Naive thymus-derived CD8-positive, alpha-beta T cell (primary cell): ENCODE measurements at regions not wholly inside any gene's neighbourhood (a gene's known extent, or its start where the extent isn't known, plus 50 kb on each side); places are given as distances from the start of the nearest gene placed in this dataset.

ENCODE experiments used
- ATAC-seq, 2 donors: fragments of 150-1000 bp; cut with Tn5 transposase in 1 of 2; sonication (Bioruptor Pico), chemical (Tn5 transposase) in 1 of 2; 1 replicate in 1 of 2; 2 replicates in 1 of 2; pipeline ENCODE4 v1.10.0; 2021; ENCODE audit warnings: mild to moderate bottlenecking in 2 of 2, moderate library complexity in 2 of 2
- POLR2A ChIA-PET: fragments of 350-600 bp; sonication (Branson Sonifier 250); formaldehyde crosslinking; loops from one replicate; lab custom pipeline; 2021; ENCODE audit warnings: antibody characterized with exemption; lab: Charles Lee
- DNase-seq, 10 donors: peaks; one replicate each; pipeline versions ENCODE4 v3.0.0 to v3.0.0-alpha.2; 2020 to 2022
- H3K27ac Mint-ChIP-seq, 10 donors: one replicate each; pipeline ENCODE4 v1.8.0; 2020 to 2022; ENCODE audit warnings: mild to moderate bottlenecking in 10 of 10, mixed read lengths in 10 of 10, moderate library complexity in 4 of 10, inconsistent platforms in 1 of 10
- H3K27me3 Mint-ChIP-seq, 5 donors: one replicate each; pipeline ENCODE4 v1.8.0; 2021 to 2022; ENCODE audit warnings: mixed read lengths in 5 of 5
- H3K36me3 Mint-ChIP-seq, 3 donors: one replicate each; pipeline ENCODE4 v1.8.0; 2020 to 2022; ENCODE audit warnings: mixed read lengths in 3 of 3, mild to moderate bottlenecking in 2 of 3, inconsistent platforms in 1 of 3
- H3K4me1 Mint-ChIP-seq, 4 donors: one replicate each; pipeline ENCODE4 v1.8.0; 2021 to 2022; ENCODE audit warnings: mixed read lengths in 4 of 4
- H3K4me3 Mint-ChIP-seq, 10 donors: one replicate each; pipeline ENCODE4 v1.8.0; 2020 to 2022; ENCODE audit warnings: mild to moderate bottlenecking in 10 of 10, mixed read lengths in 10 of 10, moderate library complexity in 6 of 10, inconsistent platforms in 1 of 10
- H3K9me3 Mint-ChIP-seq, 9 donors: one replicate each; pipeline ENCODE4 v1.8.0; 2020 to 2022; ENCODE audit warnings: mixed read lengths in 9 of 9, mild to moderate bottlenecking in 3 of 9, inconsistent platforms in 1 of 9, moderate library complexity in 1 of 9

DNA sequence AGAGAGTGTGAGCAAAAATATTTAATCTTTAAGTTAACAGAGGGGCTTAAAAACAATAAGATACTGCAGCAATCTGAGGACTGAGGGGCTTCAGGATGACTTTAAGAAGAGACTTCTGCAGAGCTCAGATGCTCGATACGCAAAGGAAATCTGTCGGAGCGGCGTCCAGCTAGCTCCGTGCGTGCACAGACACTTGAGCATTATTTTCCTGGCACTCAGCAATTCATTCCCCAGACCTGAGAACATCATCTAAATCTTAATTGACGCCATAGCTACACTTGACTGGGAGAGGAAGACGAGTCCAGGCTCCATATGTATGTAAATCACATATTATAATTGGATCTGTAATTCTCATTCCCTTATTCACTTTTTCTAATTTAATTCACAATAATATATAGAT, 228.2 kb downstream of the SOD2 start:
- Mint-ChIP-seq H3K4me3 (no peak overlapping the region), H3K9me3 (peaks cover 0 to 2% (median 0%) of the 10 kb centered on the region in 9 donors)
- POLR2A ChIA-PET = no interaction called here

DNA sequence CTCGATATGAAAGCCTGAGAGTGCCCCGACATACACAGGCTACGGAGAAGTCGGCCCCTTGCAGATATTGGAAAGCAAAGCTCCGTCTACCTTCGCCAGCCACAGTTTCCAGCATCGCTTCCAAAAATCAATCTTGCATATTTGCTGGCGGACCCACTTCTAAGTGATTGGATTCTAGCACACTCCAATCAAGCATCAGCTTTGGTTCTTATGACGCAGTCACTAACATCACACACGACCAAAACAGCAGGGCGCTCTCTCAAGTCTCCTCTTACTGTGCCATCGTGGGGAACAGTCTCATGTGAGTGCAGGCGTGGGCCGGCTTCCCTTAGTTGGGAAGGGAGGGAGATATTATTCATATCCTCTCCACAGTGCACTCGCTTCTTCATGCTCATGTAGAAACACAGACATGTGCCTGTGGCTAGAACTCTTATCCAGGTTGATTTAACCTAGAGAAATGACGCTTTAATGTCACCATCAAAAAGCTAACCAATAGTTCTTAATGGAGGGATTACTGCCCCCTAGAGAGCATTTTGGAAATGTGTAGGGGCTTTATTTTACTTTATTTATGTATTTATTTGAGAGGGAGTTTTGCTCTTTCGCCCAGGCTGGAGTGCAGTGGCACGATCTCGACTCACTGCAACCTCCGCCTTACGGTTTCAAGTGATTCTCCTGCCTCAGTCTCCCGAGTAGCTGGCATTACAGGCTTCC, 229.8 kb downstream of the SOD2 start:
- Mint-ChIP-seq H3K27ac (peak overlapping the region in 1 of 10 donors; percentile 29), H3K36me3 (no peaks in the 10 kb centered on the region), H3K9me3 (peaks cover 0 to 7% (median 0%) of the 10 kb centered on the region in 9 donors), H3K4me1 (peaks cover 0 to 12% (median 2%) of the 10 kb centered on the region in 4 donors), H3K4me3 (no peak overlapping the region), H3K27me3 (peaks cover 7 to 17% (median 15%) of the 10 kb centered on the region in 5 donors)
- POLR2A ChIA-PET = no interaction called here
- ATAC-seq (no peak), DNase-seq (no peak)

More for the DNA sequence above, 228.2 kb downstream of the SOD2 start:
- Mint-ChIP-seq H3K27ac (peak overlapping the region in 1 of 10 donors; percentile 19), H3K36me3 (no peaks in the 10 kb centered on the region), H3K4me1 (peaks cover 0 to 13% (median 2%) of the 10 kb centered on the region in 4 donors), H3K27me3 (peaks cover 8 to 25% (median 17%) of the 10 kb centered on the region in 5 donors)
- no peak for ATAC-seq
- DNase-seq = no peak

DNA sequence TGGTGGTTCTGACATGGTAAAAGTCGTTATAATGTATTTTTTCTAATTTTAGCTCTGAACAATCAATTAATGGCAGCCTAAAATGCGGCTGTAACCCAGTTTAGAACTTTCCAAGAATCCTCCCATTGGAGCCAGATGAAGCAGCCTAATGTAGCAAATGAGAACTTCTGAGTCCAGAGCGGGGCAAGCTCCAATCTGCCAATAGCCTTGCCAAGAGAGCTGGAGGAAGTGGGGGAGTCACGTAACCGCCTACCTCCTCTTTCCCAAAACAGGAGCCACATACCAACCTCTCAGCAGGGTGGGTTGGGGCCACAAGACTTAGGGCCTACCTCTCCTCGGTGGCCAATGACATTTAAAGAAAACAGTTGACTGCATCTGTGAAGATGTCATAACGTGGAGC, 230.6 kb downstream of the SOD2 start:
- H3K4me1 Mint-ChIP-seq = peaks cover 0 to 6% (median 2%) of the 10 kb centered on the region in 4 donors
- no peak for ATAC-seq
- peaks cover 6 to 17% (median 14%) of the 10 kb centered on the region in 5 donors for H3K27me3 Mint-ChIP-seq
- H3K4me3 Mint-ChIP-seq = no peak overlapping the region
- H3K27ac Mint-ChIP-seq = no peak overlapping the region
- H3K36me3 Mint-ChIP-seq = no peaks in the 10 kb centered on the region
- no peak for DNase-seq
- POLR2A ChIA-PET = no interaction called here
- peaks cover 0 to 7% (median 0%) of the 10 kb centered on the region in 9 donors for H3K9me3 Mint-ChIP-seq

DNA sequence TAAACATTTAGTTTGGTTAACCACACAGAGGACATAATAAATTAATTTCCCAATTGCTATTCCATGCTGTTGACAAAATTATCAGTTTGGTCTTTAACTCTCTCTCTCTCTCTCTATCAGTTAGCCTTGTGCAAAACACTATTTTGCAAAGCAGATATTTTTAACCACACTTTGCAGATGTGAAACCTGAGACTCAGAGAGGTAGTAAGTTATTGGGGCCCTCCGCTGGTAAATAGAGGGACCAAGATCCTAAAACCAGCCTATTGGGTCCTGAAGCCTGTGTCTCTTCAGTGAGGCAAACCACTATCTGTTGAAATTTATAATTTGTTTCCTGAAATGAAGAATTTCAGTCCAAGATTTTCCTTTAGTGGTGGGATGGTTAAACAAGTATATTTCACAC, 231.0 kb downstream of the SOD2 start:
- ATAC-seq (no peak), DNase-seq (no peak)
- no peak overlapping the region for H3K27ac Mint-ChIP-seq
- no peaks in the 10 kb centered on the region for H3K36me3 Mint-ChIP-seq
- POLR2A ChIA-PET = no interaction called here
- H3K4me3 Mint-ChIP-seq = no peak overlapping the region
- H3K27me3 Mint-ChIP-seq = peaks cover 6 to 17% (median 13%) of the 10 kb centered on the region in 5 donors
- peaks cover 0 to 2% (median under 1%) of the 10 kb centered on the region in 4 donors for H3K4me1 Mint-ChIP-seq
- peaks cover 0 to 7% (median 0%) of the 10 kb centered on the region in 9 donors for H3K9me3 Mint-ChIP-seq

DNA sequence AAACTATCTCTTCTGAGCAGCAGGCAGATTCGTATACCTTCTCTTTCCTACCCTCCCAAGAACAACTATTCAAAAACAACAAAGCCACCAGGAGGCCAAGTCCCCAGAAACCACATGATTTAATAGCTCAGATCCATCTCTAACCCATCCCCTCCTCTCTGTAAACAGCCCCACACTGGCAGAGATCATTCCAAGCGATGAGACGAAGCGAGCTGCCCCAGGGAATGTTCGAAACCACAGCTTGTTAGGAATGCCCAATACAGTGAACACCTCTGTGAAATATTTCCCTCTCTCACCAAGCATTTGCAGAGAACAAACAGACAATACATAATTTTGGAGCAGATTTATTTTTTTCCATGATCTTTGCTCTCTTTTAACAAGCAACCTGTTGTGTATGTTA, 231.8 kb downstream of the SOD2 start:
- POLR2A ChIA-PET = interaction anchor here (0.5 kb wide), 1 partner anchor 1196 kb away, joined by 3 read pairs; no protein-coding TSS in a partner anchor
- no peak overlapping the region for H3K27ac Mint-ChIP-seq
- H3K4me1 Mint-ChIP-seq = peaks cover 0 to 2% (median 0%) of the 10 kb centered on the region in 4 donors
- no peaks in the 10 kb centered on the region for H3K36me3 Mint-ChIP-seq
- ATAC-seq (no peak), DNase-seq (no peak)
- H3K9me3 Mint-ChIP-seq = peaks cover 0 to 7% (median 0%) of the 10 kb centered on the region in 9 donors
- peaks cover 6 to 16% (median 13%) of the 10 kb centered on the region in 5 donors for H3K27me3 Mint-ChIP-seq
- H3K4me3 Mint-ChIP-seq = no peak overlapping the region

- peaks cover 0 to 7% (median 0%) of the 10 kb centered on the region in 9 donors for H3K9me3 Mint-ChIP-seq
- ATAC-seq = no peak
- H3K4me1 Mint-ChIP-seq = peaks cover 0 to 2% (median 0%) of the 10 kb centered on the region in 4 donors
- peaks cover 3 to 13% (median 10%) of the 10 kb centered on the region in 5 donors for H3K27me3 Mint-ChIP-seq
- POLR2A ChIA-PET = no interaction called here
- H3K4me3 Mint-ChIP-seq = no peak overlapping the region
- H3K27ac Mint-ChIP-seq = no peak overlapping the region
- DNase-seq = no peak
- no peaks in the 10 kb centered on the region for H3K36me3 Mint-ChIP-seq
Measured at GRCh38 chr6:159460476-159460875, 232.6 kb downstream of the SOD2 start.

DNA sequence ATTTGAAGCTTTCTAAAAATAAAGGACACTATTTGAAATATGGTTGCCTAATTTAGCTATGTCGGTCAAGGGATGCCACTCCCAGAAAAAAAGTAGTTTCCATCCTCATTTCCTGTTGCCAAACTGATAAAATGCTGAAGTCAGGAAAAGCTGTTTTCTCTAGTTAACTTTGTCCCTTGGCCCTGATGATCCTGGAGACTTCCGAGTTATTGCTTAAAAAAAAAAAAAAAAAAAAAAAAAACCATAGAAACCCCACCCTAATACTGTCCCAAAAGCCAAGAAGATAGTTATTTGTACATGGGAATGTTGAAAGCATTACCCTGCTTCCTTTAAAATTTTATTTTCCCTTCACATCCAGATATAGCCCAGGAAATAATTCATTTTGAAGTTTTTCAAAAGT, 236.7 kb downstream of the SOD2 start:
- H3K27ac Mint-ChIP-seq = no peak overlapping the region
- POLR2A ChIA-PET = no interaction called here

GRCh38 chr6:159455700-159456274, 237.3 kb downstream of the SOD2 start:
- H3K4me3 Mint-ChIP-seq = no peak overlapping the region
- POLR2A ChIA-PET = no interaction called here
- ATAC-seq = no peak
- no peak for DNase-seq
- H3K27me3 Mint-ChIP-seq = peaks cover 3 to 31% (median 7%) of the 10 kb centered on the region in 5 donors
- peaks cover 0 to 16% (median 0%) of the 10 kb centered on the region in 9 donors for H3K9me3 Mint-ChIP-seq
- no peak overlapping the region for H3K27ac Mint-ChIP-seq
- H3K4me1 Mint-ChIP-seq = no peaks in the 10 kb centered on the region
- H3K36me3 Mint-ChIP-seq = no peaks in the 10 kb centered on the region

More for the DNA sequence above, 236.7 kb downstream of the SOD2 start:
- Mint-ChIP-seq H3K4me1 (peaks cover 0 to 2% (median 0%) of the 10 kb centered on the region in 4 donors), H3K27me3 (peaks cover 4 to 34% (median 7%) of the 10 kb centered on the region in 5 donors), H3K9me3 (peaks cover 0 to 16% (median 0%) of the 10 kb centered on the region in 9 donors), H3K4me3 (no peak overlapping the region), H3K36me3 (no peaks in the 10 kb centered on the region)
- ATAC-seq (no peak), DNase-seq (no peak)

GRCh38 chr6:159450815-159451465, 242.1 kb downstream of the SOD2 start:
- Mint-ChIP-seq H3K4me1 (no peaks in the 10 kb centered on the region), H3K27ac (no peak overlapping the region), H3K9me3 (peaks cover 0 to 9% (median 0%) of the 10 kb centered on the region in 9 donors), H3K27me3 (peaks cover 13 to 55% (median 30%) of the 10 kb centered on the region in 5 donors), H3K36me3 (no peaks in the 10 kb centered on the region), H3K4me3 (no peak overlapping the region)
- POLR2A ChIA-PET = no interaction called here
- ATAC-seq = no peak
- no peak for DNase-seq

DNA sequence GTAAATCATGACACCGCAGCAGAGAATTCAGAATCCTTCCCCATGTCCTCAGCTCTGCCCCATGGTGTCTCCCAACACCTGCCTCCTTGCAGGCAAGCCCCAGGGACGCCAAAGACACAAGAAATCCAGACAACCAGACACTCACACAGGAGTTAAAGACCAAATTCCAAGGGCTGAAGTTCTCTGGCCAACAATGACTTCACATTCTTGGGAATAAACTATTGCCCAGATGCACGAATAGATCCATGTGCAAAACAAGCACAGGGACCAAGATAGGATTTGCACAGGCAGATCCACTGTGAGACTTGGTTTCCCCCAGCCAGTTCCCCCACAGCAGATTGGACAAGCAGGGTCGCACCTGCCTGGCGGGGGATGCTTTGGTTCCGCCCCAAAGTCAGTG, 246.7 kb downstream of the SOD2 start:
- POLR2A ChIA-PET = no interaction called here
- peaks cover 10 to 52% (median 25%) of the 10 kb centered on the region in 5 donors for H3K27me3 Mint-ChIP-seq
- no peak overlapping the region for H3K4me3 Mint-ChIP-seq
- no peaks in the 10 kb centered on the region for H3K9me3 Mint-ChIP-seq
- no peak overlapping the region for H3K27ac Mint-ChIP-seq
- ATAC-seq (no peak), DNase-seq (no peak)
- H3K4me1 Mint-ChIP-seq = no peaks in the 10 kb centered on the region
- no peaks in the 10 kb centered on the region for H3K36me3 Mint-ChIP-seq

- Mint-ChIP-seq H3K4me1 (no peaks in the 10 kb centered on the region), H3K27ac (no peak overlapping the region), H3K4me3 (no peak overlapping the region), H3K27me3 (peaks cover 9 to 47% (median 22%) of the 10 kb centered on the region in 5 donors), H3K36me3 (no peaks in the 10 kb centered on the region), H3K9me3 (no peaks in the 10 kb centered on the region)
- DNase-seq = no peak
- ATAC-seq = no peak
- POLR2A ChIA-PET = no interaction called here
Measured at GRCh38 chr6:159445351-159445750, 247.7 kb downstream of the SOD2 start.

- H3K27ac Mint-ChIP-seq = no peak overlapping the region
- no peaks in the 10 kb centered on the region for H3K9me3 Mint-ChIP-seq
- no peaks in the 10 kb centered on the region for H3K4me1 Mint-ChIP-seq
- ATAC-seq (no peak), DNase-seq (no peak)
- no peaks in the 10 kb centered on the region for H3K36me3 Mint-ChIP-seq
- H3K27me3 Mint-ChIP-seq = peaks cover 9 to 43% (median 20%) of the 10 kb centered on the region in 5 donors
- H3K4me3 Mint-ChIP-seq = no peak overlapping the region
- POLR2A ChIA-PET = no interaction called here
Measured at GRCh38 chr6:159444056-159444760, 248.8 kb downstream of the SOD2 start.
